Mesenchymal stem cell (in vitro differentiated cells and primary cell): ENCODE measurements at regions not wholly inside any gene's neighbourhood (a gene's known extent, or its start where the extent isn't known, plus 50 kb on each side); places are given as distances from the start of the nearest gene placed in this dataset.

Experiments used
- DNase-seq: peaks from one replicate; pipeline ENCODE4 v3.0.0-alpha.2; 2013
- H2AFZ ChIP-seq: one replicate; pipeline ENCODE4 v1.6.1; 2013; ENCODE audit warnings: low read depth, mild to moderate bottlenecking, control low read depth, inconsistent platforms, low read length, moderate library complexity
- H2AK5ac ChIP-seq: 2 replicates; pipeline ENCODE4 v1.6.1; 2013; ENCODE audit warnings: low read length, moderate library complexity, mild to moderate bottlenecking, inconsistent platforms; ENCODE audit not compliant: severe bottlenecking
- H2BK120ac ChIP-seq: one replicate; pipeline ENCODE4 v1.6.1; 2013; ENCODE audit warnings: low read depth, mild to moderate bottlenecking, inconsistent platforms, low read length, moderate library complexity
- H2BK12ac ChIP-seq, 2 experiments: one replicate each; pipeline ENCODE4 v1.6.1; 2013; ENCODE audit warnings: inconsistent platforms in 2 of 2, low read length in 2 of 2, mild to moderate bottlenecking in 2 of 2, moderate library complexity in 2 of 2, control low read depth in 1 of 2
- H2BK15ac ChIP-seq: one replicate; pipeline ENCODE4 v1.6.1; 2013; ENCODE audit warnings: mild to moderate bottlenecking, low read depth, inconsistent platforms; ENCODE audit not compliant: poor library complexity, severe bottlenecking
- H2BK5ac ChIP-seq: 2 replicates; pipeline ENCODE4 v1.6.1; 2013; ENCODE audit warnings: low read depth, mild to moderate bottlenecking, low read length, control low read depth, inconsistent platforms; ENCODE audit not compliant: poor library complexity, severe bottlenecking
- H3K14ac ChIP-seq, 2 experiments: one replicate each; pipeline ENCODE4 v1.6.1; 2013; ENCODE audit warnings: inconsistent platforms in 2 of 2, low read length in 2 of 2, control low read depth in 1 of 2, mild to moderate bottlenecking in 1 of 2, moderate library complexity in 1 of 2
- H3K18ac ChIP-seq, 2 experiments: one replicate each; pipeline ENCODE4 v1.6.1; 2013; ENCODE audit warnings: inconsistent platforms in 2 of 2, low read length in 2 of 2, control low read depth in 1 of 2, low read depth in 1 of 2, mild to moderate bottlenecking in 1 of 2
- H3K23ac ChIP-seq, 2 experiments: one replicate each; pipeline ENCODE4 v1.6.1; 2013; ENCODE audit warnings: inconsistent platforms in 2 of 2, low read length in 2 of 2, mild to moderate bottlenecking in 2 of 2, moderate library complexity in 2 of 2, control low read depth in 1 of 2
- H3K27ac ChIP-seq: 2 replicates; pipeline ENCODE4 v1.5.1; 2013; ENCODE audit warnings: mild to moderate bottlenecking, moderate library complexity, low read length, control low read depth, inconsistent platforms; ENCODE audit not compliant: poor library complexity, severe bottlenecking
- H3K27me3 ChIP-seq, 2 experiments: 2 replicates each; pipeline versions ENCODE4 v1.6.1 to v1.7.0; 2013; ENCODE audit warnings: low read length in 2 of 2, mild to moderate bottlenecking in 2 of 2, moderate library complexity in 2 of 2, control low read depth in 1 of 2, inconsistent platforms in 1 of 2; ENCODE audit not compliant: control insufficient read depth in 1 of 2, insufficient read depth in 1 of 2
- H3K36me3 ChIP-seq, 2 experiments: 2 replicates each; pipeline versions ENCODE4 v1.6.1 to v1.7.0; 2013; ENCODE audit warnings: low read length in 2 of 2, control low read depth in 1 of 2, inconsistent platforms in 1 of 2, low read depth in 1 of 2, mild to moderate bottlenecking in 1 of 2; ENCODE audit not compliant: insufficient read depth in 2 of 2, control insufficient read depth in 1 of 2
- H3K4ac ChIP-seq, 2 experiments: one replicate each; pipeline ENCODE4 v1.6.1; 2013; ENCODE audit warnings: inconsistent platforms in 2 of 2, low read length in 2 of 2, mild to moderate bottlenecking in 2 of 2, moderate library complexity in 2 of 2, control low read depth in 1 of 2, low read depth in 1 of 2
- H3K4me1 ChIP-seq: 2 replicates; pipeline ENCODE4 v1.6.1; 2013; ENCODE audit warnings: low read depth, low read length, control low read depth; ENCODE audit not compliant: control insufficient read depth, insufficient read depth
- H3K4me2 ChIP-seq: 2 replicates; pipeline ENCODE4 v1.6.1; 2013; ENCODE audit warnings: low read length, mild to moderate bottlenecking, inconsistent platforms; ENCODE audit not compliant: poor library complexity, severe bottlenecking
- H3K4me3 ChIP-seq, 2 experiments: 2 replicates each; pipeline versions ENCODE4 v1.5.1 to v1.7.0; 2013; ENCODE audit warnings: low read length in 2 of 2, mild to moderate bottlenecking in 2 of 2, control low read depth in 1 of 2, low read depth in 1 of 2; ENCODE audit not compliant: insufficient read depth in 1 of 2
- H3K79me1 ChIP-seq: replicated peaks from 2 replicates; pipeline ENCODE4 v1.6.1; 2013; ENCODE audit warnings: mild to moderate bottlenecking, control low read depth, low read length, inconsistent platforms; ENCODE audit not compliant: poor library complexity, severe bottlenecking
- H3K9ac ChIP-seq: 2 replicates; pipeline ENCODE4 v1.7.0; 2013; ENCODE audit warnings: mild to moderate bottlenecking, low read length, moderate library complexity
- H3K9me3 ChIP-seq: 2 replicates; pipeline ENCODE4 v1.7.0; 2013; ENCODE audit warnings: mild to moderate bottlenecking, low read length; ENCODE audit not compliant: control insufficient read depth
- H4K8ac ChIP-seq: one replicate; pipeline ENCODE4 v1.6.1; 2013; ENCODE audit warnings: inconsistent platforms, mild to moderate bottlenecking, low read length, moderate library complexity
- H4K91ac ChIP-seq: one replicate; pipeline ENCODE4 v1.6.1; 2013; ENCODE audit warnings: mild to moderate bottlenecking, low read length, inconsistent platforms
- WGBS: methylation state at CpG from one replicate; pipeline ENCODE4 v1.1.7; 2013; ENCODE audit warnings: mixed read lengths; 5-methylcytosine and 5-hydroxymethylcytosine counted together

DNA sequence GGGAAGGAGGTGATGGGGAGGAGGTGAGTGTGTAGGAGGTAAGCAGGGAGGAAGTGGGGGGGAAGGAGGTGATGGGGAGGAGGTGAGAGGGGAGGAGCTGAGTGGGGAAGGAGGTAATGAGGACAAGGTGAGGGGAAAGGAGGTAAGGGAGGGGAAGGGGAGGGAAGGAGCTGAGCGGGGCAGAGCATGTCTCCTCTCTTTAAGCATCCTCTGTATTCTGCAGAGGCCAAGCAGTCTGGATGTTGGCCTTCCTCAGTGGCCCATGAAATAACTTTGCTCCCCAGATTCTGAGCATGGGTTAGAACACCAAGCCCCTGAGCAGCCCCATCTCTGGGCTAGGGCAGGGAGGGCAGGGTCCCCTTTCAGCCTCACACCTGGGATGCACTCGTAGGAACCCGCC lies 84.6 kb downstream of the EDN3 start:
- Histone ChIP-seq H3K14ac (no peak overlapping the region), H2BK12ac (no peak overlapping the region), H4K8ac (no peak overlapping the region), H3K9me3 (no peaks in the 10 kb centered on the region), H2BK120ac (no peak overlapping the region), H3K4me1 (no peaks in the 10 kb centered on the region), H3K4me3 (no peak overlapping the region), H3K4me2 (no peak overlapping the region), H2BK15ac (no peak overlapping the region), H3K79me1 (no peaks in the 10 kb centered on the region), H3K23ac (no peak overlapping the region), H3K27me3 (peaks cover 0 to 30% of the 10 kb centered on the region in 2 experiments), H3K27ac (no peak overlapping the region), H2BK5ac (no peak overlapping the region), H3K4ac (no peak overlapping the region), H3K36me3 (no peaks in the 10 kb centered on the region), H3K18ac (no peak overlapping the region), H2AFZ (no peak overlapping the region), H3K9ac (no peak overlapping the region), H2AK5ac (no peak overlapping the region), H4K91ac (no peak overlapping the region)
- no peak for DNase-seq
- WGBS: 67% methylated on average over 3 of the region's 3 CpGs

DNA sequence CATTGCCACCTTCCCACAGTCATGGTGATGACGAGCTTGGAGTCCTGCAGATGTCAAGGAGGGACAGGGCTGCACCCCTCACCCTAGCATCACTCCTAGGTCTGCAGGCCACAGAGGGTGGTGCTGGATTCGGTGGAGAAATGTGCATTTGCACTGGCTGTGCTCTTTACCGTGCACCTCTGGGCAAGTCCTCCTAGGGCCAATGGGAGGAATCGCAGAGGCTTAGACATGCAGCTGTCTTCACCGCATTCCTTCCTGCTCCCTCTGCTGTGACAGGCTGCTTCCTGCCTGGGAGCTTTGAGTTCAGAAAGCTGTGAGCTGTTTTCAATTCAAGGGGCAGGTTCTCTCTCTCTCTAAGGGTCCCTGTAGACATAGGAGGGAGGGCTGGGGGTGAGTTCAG lies 85.1 kb downstream of the EDN3 start:
- Histone ChIP-seq H3K9ac (no peak overlapping the region), H2BK5ac (no peak overlapping the region), H3K27ac (no peak overlapping the region), H2BK12ac (no peak overlapping the region), H3K23ac (no peak overlapping the region), H3K9me3 (no peaks in the 10 kb centered on the region), H3K36me3 (no peaks in the 10 kb centered on the region), H3K27me3 (peaks cover 0 to 26% of the 10 kb centered on the region in 2 experiments), H2BK15ac (no peak overlapping the region), H4K8ac (no peak overlapping the region), H3K4me3 (no peak overlapping the region), H3K4me2 (no peak overlapping the region), H3K14ac (no peak overlapping the region), H2BK120ac (no peak overlapping the region), H3K4me1 (no peaks in the 10 kb centered on the region), H2AFZ (no peak overlapping the region), H3K79me1 (no peaks in the 10 kb centered on the region), H4K91ac (peak overlapping the region; percentile 1), H3K18ac (no peak overlapping the region), H2AK5ac (no peak overlapping the region), H3K4ac (no peak overlapping the region)
- DNase-seq: no peak
- WGBS: 26% methylated on average over 5 of the region's 5 CpGs

DNA sequence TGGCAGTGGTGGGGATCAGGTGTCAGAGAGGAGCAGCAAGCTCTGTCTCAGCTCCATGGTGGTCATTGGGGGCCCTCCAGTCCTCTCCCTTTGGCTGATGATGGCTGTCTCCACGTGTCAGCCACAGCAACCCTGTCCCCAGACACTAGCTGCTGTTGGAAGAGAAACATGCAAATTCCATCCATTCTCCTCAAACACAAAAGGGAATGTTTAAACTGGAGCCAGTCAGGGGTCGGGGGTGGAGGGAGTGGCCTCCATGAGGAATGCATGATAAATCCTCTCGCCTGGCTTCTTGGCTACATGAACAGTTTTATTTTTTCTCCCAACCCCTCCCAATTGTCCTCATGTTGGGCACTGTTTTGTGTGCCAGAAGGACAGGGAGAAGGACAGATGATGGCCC lies 86.4 kb downstream of the EDN3 start:
- Histone ChIP-seq H3K23ac (no peak overlapping the region), H2BK15ac (no peak overlapping the region), H2AFZ (no peak overlapping the region), H3K14ac (no peak overlapping the region), H2AK5ac (no peak overlapping the region), H3K9ac (no peak overlapping the region), H3K18ac (no peak overlapping the region), H3K4me2 (no peak overlapping the region), H3K9me3 (no peaks in the 10 kb centered on the region), H3K4ac (no peak overlapping the region), H2BK120ac (no peak overlapping the region), H4K91ac (no peak overlapping the region), H3K36me3 (no peaks in the 10 kb centered on the region), H3K27ac (no peak overlapping the region), H2BK5ac (no peak overlapping the region), H2BK12ac (no peak overlapping the region), H3K4me1 (no peaks in the 10 kb centered on the region), H3K27me3 (peaks cover 0 to 22% of the 10 kb centered on the region in 2 experiments), H4K8ac (no peak overlapping the region), H3K79me1 (no peaks in the 10 kb centered on the region), H3K4me3 (no peak overlapping the region)
- no peak for DNase-seq
- 20% methylated on average over 2 of the region's 3 CpGs for WGBS

DNA sequence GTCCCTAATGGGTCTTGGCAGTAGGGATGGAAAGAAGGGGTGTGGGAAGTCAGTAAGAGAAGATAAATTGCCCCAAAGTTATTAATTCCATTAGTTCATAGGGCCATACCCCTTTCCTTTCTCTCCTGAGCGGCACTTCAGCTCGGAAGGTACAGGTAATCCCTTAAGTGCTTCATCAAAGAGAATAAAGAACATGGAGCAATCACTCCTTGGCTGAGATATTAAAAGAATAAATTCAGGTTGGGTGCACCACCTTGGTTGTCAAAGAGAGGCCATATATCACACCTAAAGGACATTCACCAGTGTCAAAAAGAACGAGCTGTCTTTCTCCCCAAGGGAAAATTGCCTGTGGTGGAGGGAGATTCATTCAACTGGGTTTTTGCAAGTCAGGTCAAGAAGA lies 87.5 kb downstream of the EDN3 start:
- WGBS: 84% methylated on average over 3 of the region's 3 CpGs

More for the DNA sequence above, 87.5 kb downstream of the EDN3 start:
- Histone ChIP-seq H3K18ac (no peak overlapping the region), H2AFZ (no peak overlapping the region), H3K4me1 (no peaks in the 10 kb centered on the region), H3K14ac (no peak overlapping the region), H3K79me1 (no peaks in the 10 kb centered on the region), H3K9me3 (no peaks in the 10 kb centered on the region), H2BK12ac (no peak overlapping the region), H3K9ac (no peak overlapping the region), H2BK5ac (no peak overlapping the region), H3K27ac (no peak overlapping the region), H2AK5ac (no peak overlapping the region), H4K8ac (no peak overlapping the region), H3K4me2 (no peak overlapping the region), H2BK15ac (no peak overlapping the region), H3K27me3 (peaks cover 0 to 12% of the 10 kb centered on the region in 2 experiments), H2BK120ac (no peak overlapping the region), H4K91ac (no peak overlapping the region), H3K23ac (no peak overlapping the region), H3K4ac (no peak overlapping the region), H3K36me3 (no peaks in the 10 kb centered on the region), H3K4me3 (no peak overlapping the region)
- DNase-seq: no peak
